NAMALWA (cell line): ENCODE measurements at regions not wholly inside any gene's neighbourhood (a gene's known extent, or its start where the extent isn't known, plus 50 kb on each side); places are given as distances from the start of the nearest gene placed in this dataset.
A peak's percentile ranks its signal among the peaks of the same experiment; 100 is the strongest.
"Not testable (repeated sequence)": the region's sequence is repeated elsewhere in the genome, so short reads cannot be mapped to it uniquely, and the experiment has no call there.

Experiments
- DNase-seq: peaks from one replicate; pipeline ENCODE4 v3.0.0-alpha.2; 2015; ENCODE audit warnings: low spot score

DNA sequence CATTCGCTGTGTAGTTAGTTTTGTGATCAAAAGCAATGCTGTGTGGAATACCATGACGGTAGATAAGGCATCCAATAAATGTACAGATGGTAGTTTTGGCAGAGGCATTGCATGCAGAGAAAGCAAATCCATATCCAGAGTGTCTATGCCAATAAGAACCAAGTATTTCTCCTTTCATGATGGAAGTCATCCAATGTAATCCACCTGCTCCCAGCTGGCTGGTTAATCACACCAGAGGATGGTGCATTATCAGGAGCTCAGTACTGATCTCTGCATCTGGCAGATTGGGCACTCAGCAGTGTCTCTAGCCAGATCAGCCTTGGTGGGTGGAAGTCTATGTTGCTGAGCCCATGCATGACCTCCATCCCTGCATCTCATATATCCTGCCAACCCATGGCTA is 677.7 kb upstream of the NECTIN3 start:
- DNase-seq, result no peak

DNA sequence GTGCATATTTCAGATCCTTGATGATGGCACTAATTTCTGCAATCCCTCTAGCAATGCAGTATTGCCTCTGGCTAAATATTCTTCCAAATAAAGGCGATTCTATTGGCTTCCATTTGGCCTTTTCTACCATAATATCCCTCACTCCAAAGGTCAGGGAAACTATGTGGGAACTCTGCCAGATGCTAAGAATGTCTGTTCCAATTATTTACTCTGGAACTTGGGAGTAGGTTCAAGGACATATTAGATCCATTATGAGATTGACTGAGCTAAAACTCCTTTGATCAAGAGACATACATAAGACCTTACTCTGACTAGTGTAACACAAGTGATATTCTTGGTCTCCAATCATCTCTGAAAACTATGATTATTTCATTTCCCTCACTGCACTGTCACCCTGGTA is 674.5 kb upstream of the NECTIN3 start:
- DNase-seq, result no peak

DNA sequence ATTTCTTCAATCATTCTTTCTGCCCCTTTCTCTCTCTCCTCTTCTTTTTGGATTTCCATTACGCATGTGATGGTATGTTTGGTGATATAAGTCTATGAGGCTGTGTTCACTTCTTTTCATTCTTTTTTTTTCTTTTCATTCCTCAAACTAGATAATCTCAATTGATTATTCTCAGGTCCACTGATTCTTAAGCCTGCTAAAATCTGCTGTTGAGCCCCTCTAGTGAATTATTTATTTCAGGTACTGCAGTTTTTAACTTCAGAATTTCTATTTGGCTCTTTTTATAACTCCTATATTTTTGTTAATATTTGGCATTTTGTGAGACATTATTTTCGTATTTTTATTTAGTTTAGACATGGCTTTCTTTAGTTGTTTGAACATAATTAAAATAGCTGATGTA is 671.3 kb upstream of the NECTIN3 start:
- DNase-seq, result no peak

DNA sequence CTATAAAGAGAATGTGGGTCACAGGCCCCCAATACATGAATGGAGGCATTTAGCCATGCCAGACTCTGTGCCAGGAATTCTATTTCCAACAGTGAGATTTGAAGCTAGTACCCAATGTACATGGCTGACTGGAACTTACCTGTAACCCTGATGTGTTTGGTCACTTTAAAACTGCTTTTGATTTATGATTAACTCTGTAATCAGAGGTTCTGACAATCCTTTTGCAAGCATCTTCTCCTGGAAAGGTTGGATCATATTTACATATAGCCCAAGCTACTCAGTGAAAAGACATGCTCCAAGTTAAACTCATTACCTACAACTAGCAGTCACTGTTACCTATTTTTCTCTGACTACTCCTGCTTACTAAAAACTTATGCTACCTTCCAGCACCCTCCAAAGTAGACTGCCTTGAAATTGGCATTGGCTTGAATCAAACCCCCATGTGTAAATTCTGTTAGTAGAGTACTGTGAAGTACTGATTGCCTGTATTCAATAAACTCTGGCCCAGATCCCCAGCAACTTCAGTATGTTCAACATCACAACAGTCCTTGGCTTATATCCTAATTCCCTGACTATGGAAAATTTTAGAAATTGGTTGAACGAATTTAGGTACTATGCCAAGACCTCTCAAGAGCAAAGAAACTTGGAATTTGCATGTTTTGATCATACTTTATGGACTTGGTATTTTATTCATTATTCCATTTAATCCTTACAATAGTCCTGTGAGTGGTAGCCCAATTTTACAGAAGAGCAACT is 665.6 kb upstream of the NECTIN3 start:
- no peak for DNase-seq

DNA sequence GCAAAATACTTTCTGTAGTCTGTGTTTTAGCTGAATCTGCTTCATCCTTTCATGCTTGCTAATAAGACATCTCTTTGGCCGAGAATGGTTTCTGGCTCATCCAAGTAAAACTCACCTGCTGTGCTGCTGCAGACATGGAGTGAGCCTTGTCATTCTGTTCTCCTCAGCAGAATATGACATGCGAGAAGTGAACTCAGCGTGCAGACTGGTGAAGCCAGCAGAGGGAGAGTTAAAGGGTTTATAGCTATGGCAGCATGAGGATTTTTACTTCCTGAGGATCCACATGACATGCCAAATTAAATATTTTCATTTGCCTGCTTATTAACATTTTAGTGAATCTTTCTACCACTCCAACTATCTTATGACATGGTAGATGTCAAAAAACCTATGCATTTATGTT is 658.4 kb upstream of the NECTIN3 start:
- no peak for DNase-seq

DNA sequence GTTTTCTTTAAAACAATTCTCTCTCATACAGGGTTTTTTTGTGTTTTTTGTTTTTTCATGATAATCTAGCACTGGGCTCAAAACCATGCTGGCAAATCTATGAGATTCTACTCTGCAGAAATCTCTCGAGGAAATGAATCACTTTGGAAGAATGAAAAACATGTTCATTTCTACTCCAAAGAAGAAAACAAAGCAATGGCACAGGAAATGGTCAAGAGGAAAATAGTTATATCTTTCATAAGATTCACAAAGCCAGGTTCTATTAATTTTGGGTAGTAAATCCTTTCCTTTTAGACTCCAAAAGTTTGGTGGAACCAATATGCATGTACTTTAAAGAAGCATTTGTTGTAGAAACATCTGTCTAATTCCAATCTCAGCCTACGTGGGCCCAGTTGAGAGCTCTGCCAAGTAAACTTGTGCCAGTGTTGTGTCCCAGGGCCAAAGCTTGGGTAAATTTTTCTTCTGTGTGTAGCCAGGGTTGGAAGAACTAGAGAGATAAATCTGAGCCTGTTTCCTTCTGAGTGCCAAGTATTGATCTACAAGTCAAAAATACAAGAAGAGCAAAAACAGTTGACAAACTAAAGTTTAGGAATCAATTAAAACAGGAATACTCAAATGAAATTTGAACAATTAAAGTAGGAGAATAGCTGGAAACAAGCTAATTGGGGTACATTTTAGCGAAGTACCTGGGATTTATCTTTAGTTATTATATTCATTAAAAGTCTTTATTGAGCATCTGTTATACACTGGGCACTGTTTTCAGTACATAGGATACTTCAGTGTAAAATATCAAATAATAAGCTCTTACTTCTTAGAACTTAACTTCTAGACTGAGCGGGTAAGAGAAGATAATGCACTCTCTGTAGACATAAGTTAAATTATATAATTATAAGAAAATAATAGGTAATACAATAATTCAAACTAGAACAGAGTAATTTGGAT is 657.5 kb upstream of the NECTIN3 start:
- DNase-seq, result no peak

DNA sequence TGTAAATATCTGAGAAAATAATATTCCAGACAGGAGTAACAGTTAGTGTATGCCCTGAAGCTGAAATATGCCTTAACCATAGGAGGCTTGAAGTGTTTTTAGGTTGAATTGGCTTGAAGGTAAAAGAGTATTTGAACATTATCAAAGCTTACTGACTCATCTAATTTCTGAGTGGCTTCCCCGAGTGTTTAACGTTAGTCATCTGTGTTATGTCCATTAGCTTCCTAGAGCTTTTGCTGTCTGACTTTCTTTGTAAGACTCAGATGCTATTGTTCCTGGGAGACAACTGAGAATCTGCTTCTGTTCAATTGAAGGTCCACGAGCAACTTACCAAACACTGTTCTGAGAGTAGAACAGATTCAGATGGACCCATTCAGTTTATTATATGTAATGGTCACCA is 656.8 kb upstream of the NECTIN3 start:
- DNase-seq, result no peak

DNA sequence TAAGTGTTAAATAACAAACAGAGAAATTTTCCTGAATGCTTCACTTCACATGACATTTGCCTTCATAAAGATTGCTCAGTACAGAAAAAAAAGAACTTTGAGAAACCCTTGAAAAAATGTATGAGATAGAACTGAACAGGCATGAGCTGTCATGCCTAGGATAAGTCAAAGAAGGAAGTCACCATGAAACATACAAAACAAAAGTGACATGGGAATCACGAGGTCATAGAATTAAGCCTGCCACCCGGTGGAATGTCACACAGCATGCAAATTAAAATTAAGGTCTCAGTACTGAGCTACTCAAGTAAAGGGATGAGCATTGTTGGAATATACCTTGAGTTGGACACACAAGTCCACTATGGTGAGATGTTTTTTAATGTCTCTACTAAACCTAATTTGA is 652.5 kb upstream of the NECTIN3 start:
- peak; percentile 3 for DNase-seq

DNA sequence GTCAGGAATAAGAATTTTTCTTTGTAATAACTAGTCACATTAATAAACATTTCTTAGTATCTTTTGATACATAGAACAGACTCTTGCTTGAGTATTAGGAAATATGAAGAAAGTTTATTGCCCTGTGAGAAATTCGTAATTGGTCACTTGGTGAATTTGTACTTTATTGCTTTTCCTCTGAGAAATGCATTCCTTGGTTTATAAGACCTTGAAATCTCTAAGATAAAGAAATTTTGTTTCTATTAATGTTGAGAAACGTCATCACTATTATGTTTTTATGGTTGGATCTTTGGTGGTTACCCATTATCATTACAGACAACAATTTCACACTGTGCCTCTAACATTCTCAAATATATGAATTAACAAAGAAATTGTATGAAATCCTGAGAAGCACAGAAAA is 652.0 kb upstream of the NECTIN3 start:
- DNase-seq, result no peak

DNA sequence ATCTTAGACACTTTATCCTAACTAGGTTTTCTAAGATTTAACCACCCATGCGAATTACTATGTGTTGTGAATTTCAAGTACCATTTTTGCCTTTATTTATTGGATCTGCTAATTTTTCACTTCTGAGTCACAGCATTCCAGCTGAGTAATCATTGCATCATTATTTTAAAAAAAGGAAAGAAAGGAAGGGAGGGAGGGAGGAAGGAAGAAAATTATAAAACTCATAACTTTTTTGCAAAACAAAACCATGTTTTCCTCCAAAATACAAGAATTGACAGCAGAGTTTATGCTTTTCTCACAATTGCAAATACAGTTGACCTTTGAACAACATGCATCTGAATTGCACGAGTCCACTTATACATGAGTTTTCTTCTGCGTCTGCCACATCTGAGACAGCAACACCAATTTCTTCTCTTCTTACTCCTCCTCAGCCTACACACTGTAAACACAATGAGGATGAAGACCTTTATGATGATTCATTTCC is 651.4 kb upstream of the NECTIN3 start:
- no peak for DNase-seq

DNA sequence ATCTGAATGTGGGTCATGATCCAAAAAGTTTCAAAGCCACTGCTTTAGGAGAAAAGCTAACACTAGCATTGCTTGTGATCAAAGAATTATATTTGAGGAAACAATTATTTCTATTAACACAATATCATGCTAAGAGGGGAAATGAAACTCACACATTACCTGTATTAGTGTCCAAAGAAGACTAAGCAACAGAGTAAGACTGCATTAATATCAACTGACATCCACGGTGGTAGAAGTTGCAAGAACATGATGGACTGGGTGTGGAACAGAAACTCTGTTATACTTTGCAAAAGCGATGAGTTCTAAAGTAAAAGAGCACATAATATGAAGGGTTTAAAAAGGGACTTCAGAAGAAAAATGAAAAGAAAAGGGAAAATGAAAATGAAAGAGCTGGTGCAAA is 648.3 kb upstream of the NECTIN3 start:
- DNase-seq, result no peak

DNA sequence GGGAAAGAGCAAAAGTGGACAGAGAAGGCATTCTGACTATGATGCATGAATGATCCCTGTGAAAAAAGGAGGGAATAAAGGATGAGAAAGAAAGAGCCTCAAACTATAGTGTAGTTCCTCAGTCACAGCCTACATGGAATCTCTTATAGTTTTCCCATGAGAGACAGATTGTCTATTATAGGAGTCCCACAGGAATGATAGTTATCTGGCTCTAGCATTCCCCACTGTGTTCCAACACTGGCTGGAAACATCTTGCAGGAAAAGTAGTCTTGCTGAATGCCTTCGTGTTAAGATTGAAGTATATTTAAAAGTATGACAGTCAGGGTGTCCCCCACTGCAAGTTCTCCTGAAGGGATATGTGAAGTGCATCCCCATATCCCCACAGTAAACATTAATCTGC is 641.5 kb upstream of the NECTIN3 start:
- no peak for DNase-seq

DNA sequence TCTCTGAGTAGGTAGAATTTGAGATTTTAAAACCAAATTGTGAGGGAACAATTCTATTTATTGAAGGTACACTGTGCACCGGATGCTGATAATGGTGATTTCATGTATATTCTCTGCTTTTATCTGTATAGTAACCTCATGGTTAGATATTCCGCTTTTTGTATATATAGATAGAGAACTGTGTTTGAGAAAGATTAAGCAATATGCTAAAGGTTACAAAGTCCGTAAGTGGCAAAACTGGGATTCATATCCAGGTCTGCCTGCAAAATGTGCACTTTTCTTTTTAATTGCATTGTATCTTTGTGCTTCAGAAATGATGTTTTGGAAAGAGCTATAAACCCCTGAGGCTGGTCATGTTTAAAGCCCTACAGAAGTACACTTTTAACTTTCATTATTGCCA is 635.4 kb upstream of the NECTIN3 start:
- no peak for DNase-seq

DNA sequence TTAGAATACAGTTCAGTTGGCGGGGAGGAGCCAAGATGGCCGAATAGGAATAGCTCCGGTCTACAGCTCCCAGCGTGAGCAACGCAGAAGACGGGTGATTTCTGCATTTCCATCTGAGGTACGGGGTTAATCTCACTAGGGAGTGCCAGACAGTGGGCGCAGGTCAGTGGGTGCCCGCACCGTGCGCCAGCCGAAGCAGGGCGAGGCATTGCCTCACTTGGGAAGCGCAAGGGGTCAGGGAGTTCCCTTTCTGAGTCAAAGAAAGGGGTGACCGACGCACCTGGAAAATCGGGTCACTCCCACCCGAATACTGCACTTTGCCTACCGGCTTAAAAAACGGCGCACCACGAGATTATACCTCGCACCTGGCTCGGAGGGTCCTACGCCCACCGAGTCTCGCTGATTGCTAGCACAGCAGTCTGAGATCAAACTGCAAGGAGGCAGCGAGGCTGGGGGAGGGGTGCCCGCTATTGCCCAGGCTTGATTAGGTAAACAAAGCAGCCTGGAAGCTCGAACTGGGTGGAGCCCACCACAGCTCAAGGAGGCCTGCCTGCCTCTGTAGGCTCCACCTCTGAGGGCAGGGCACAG is 631.5 kb upstream of the NECTIN3 start:
- not testable (repeated sequence) for DNase-seq

DNA sequence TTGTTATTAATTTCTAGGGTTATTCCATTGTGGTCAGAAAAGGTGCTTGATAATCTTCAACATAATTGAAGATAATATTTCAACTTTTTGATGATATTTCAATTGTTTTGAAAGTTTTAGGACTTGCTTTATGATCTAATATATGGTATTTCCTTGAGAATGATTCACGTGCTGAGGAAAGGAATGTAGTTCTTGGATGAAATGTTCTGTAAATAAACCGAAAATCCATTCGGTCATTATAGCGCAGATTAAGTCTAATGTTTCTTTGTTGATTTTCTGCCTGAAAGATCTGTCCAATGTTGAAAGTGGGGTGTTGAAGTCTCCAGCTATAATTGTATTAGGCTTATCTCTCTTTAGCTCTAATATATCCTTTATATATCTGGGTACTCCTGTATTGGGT is 617.5 kb upstream of the NECTIN3 start:
- no peak for DNase-seq

DNA sequence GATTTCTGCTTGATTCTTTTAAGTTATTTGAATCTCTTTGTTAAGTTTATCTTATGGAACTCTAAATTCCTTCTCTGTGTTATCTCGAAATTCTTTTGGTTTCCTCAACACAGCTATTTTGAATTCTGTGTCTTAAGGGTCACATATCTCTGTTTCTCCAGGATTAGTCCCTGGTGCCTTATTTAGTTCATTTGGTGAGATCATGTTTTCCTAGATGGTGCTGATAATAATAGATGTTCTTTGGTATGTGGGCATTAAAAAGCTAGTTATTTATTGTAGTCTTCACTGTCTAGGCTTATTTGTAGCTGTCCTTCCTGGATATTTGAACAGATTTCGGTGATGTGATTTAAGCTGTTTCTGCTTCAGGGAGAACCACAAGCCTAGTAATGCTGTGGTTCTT is 615.6 kb upstream of the NECTIN3 start:
- no peak for DNase-seq

DNA sequence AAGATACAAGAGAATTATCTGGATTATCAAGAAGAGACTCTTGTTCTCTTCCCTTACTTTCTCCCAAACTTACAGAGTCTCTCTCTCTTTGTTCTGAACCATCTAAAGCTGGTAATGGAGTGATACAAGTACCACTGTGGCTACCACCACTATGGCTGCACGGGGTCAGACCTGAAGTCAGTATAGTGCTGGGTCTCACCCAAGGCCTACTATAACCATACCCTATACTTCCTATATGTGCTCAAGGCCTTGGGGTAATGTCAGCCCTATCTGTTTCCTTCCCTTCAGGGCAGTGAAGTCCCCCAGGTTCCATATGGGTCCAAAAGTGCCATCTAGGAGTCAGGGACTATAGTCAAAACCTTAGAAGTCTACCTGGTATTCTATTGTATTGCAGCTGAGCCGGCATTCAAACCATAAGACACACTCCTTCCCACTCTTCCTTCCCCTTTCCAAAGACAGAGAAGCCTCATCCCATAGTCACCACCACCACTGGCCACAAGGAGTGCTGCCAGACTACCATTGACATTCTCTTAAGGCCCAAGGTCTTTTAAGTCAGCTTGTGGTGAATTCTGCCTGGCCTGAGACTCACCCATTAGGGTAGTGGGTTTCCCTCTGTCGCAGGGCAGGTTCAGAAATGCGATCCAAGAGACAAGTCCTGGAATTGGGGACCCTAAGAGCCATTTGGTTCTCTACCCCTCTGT is 615.0 kb upstream of the NECTIN3 start:
- DNase-seq, result no peak

DNA sequence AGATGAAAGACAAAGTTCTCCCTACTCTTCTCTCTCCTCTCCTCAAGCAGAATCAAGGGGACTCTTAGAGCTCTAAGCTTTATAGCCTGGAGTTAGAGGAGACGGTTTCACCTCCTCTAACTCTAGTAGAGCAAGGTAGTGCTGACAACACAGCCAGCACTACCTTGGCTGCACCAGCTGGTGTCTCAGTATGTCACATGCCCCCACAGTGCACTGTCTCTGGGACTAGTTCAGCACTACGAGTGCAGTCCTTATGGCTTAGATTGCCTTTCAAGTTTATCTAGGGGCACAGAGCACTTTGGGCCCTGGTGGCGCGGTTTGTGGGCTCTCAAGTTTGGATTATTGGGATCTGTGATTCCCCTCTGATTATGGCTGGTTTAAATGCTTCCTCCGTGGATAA is 614.1 kb upstream of the NECTIN3 start:
- DNase-seq, result no peak

DNA sequence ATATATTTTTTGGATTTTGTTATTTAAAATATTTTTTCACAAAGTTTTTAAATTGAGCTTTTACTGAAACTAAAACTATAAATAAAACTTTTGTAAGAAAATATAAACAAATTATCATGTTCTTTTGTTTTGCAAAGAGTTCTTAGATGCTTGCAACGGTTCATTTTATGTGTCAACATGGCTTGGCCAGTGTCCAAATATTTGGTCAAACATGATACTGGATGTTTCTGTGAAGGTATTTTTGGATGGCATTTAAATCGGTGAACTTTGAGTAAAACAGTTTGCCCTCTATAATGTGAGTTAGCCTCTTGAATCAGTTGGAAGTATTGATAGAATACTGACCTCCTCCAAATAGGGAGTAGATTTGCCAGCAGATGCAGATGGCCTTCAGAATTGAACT is 612.6 kb upstream of the NECTIN3 start:
- DNase-seq, result no peak

DNA sequence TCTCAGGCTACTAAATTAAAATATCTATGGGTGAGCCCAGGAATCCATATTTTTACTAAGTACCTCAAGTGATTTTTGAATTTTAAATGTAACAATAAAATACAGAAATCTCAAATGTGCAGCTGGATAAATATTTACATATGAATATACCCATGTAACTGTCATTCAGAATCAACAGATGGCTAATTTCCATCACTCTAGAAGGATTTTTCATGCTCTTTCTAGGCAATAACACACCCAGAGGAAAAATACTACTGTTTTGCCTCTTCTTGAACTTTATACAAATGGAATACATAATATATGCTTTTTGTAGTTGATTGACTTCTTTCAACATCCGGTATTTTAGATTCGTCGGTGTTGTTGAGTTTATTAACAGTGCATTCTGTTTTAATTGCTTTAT is 601.3 kb upstream of the NECTIN3 start:
- DNase-seq, result no peak

DNA sequence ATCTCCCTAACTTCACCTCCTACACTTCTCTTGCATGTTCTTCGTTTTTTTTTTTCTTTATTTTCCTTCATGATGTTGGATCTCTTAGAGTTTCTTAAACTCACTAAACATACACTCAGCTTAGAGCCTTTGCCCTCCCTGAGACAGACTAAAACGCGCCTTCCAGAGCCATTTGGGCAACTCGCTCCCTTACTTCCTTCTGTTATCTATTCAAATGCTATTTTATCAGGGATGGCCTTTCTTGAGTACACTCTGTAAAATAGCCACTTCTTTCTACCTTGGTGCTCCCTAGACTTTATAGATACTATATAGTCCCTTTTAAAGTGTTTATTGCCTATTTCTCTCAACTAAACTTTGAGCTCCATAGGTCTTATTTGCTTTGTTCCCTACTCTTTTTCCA is 598.2 kb upstream of the NECTIN3 start:
- no peak for DNase-seq

DNA sequence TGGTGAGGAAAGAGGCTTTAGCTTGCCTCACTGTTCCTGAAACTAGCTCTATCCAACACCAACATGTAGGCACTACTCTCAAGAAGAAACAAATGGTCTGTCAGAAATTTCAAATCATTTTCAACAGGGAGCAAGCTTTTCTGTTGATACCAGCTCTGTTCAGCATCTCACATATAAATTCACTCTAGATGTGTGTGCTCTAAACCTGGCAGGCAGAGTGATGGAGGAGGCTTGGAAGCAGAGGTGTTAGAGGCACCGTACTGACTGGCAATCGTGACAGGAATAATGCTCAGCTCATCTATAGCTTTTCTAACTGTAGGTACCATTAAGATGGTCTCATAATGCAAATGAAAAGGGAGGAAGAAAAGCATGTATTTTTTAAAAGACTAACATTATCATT is 597.2 kb upstream of the NECTIN3 start:
- no peak for DNase-seq
